GM12864 (cell line): ENCODE measurements at regions not wholly inside any gene's neighbourhood (a gene's known extent, or its start where the extent isn't known, plus 50 kb on each side); places are given as distances from the start of the nearest gene placed in this dataset.

Source experiments
- DNase-seq: peaks from one replicate; pipeline ENCODE4 v3.0.0-alpha.2; 2011; ENCODE audit warnings: low read depth
- H3K4me3 ChIP-seq: 2 replicates; pipeline ENCODE4 v1.5.1; 2011; ENCODE audit warnings: mild to moderate bottlenecking, low read depth, low read length, control low read depth
- TF ChIP-seq, protein P1 (sequence below): IDR thresholded peaks from 2 replicates; pipeline ENCODE4 v1.5.1; 2011; ENCODE audit warnings: low read depth, mild to moderate bottlenecking, moderate library complexity, low read length, control low read depth, inconsistent platforms; ENCODE audit errors: missing control alignments

DNA sequence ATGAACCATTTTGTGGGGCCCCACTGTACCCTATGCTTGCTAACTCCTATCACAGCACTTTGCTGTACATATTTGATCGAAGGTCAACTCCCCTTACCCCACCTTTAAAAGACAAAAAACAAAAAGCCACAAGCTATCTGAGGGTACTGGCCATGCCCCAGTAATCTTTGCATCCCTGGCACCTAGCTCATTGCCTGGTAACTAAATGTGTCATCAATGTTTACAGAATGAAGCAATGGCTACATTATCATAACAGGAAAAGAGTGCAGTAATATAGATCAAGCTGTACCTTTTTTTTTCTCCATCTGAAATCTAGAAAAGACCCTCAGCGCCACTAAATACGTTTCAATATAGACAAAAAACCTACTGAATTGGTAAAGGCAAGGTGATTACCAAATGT is 188.0 kb downstream of the ELAVL2 start:
- H3K4me3 ChIP-seq: no peak overlapping the region
- no peak for DNase-seq
- TF ChIP-seq, protein P1, sequence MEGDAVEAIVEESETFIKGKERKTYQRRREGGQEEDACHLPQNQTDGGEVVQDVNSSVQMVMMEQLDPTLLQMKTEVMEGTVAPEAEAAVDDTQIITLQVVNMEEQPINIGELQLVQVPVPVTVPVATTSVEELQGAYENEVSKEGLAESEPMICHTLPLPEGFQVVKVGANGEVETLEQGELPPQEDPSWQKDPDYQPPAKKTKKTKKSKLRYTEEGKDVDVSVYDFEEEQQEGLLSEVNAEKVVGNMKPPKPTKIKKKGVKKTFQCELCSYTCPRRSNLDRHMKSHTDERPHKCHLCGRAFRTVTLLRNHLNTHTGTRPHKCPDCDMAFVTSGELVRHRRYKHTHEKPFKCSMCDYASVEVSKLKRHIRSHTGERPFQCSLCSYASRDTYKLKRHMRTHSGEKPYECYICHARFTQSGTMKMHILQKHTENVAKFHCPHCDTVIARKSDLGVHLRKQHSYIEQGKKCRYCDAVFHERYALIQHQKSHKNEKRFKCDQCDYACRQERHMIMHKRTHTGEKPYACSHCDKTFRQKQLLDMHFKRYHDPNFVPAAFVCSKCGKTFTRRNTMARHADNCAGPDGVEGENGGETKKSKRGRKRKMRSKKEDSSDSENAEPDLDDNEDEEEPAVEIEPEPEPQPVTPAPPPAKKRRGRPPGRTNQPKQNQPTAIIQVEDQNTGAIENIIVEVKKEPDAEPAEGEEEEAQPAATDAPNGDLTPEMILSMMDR: no peak

DNA sequence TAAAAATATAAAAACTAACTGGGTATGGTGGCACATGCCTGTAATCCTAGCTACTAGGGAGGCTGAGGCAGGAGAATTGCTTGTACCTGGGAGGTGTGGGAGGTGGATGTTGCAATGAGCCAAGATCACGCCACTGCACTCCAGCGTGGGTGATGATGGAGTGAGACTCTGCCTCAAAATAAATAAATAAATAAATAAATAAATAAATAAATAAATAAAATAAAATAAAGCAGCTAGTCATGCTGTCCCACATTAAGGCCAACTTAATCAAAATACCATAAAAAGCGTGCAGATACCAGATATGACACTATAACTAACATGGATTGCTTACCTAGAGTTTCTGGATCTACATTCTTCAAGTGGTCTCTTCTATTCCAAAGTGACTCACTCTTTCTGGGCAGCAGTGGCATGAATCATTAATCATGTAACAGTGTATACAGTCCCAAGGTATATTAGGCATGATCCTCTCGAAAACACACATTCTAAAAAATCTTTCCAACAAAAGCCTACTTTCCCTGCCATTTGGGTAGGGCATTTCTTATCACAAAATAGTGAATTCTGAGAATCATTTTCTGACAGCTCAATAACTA is 187.1 kb downstream of the ELAVL2 start:
- no peak overlapping the region for H3K4me3 ChIP-seq
- DNase-seq: no peak
- TF ChIP-seq, protein P1: no peak
